ENCODE measurements at regions not wholly inside any gene's neighbourhood (a gene's known extent, or its start where the extent isn't known, plus 50 kb on each side); places are given as distances from the start of the nearest gene placed in this dataset.
"Not testable (repeated sequence)": the region's sequence is repeated elsewhere in the genome, so short reads cannot be mapped to it uniquely, and the experiment has no call there.

DNA sequence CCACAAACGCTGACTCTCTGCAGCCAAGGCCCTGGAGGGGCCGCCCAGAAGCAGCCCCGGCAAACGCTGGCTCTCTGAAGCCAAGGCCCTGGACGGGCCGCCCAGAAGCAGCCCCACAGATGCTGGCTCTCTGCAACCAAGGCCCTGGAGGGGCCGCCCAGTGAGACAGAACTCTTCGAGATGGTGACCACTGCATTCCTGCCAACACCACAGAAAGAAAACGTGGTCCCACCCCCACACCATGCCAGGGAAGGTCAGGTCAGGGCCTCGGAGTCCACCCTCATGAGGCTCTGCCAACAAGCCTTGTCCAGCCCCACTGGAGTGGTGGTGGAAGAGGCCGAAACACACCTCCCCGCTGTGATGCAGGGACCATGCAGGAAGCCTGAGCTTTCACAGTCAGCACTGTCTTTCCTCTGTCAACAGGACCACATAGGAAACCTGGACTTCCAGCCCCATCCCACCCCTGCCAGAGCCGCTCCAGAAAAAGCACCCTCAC, 97.5 kb downstream of the DLL1 start:
- H3K27me3 ChIP-seq = no peaks in the 10 kb centered on the region
- peak; percentile 42 for DNase-seq (ENCODE audit: low spot score)
- no peak overlapping the region for H3K4me3 ChIP-seq
- H3K9me3 ChIP-seq = peaks cover 12 to 29% of the 10 kb centered on the region in 2 donors
- TF ChIP-seq, protein P1, sequence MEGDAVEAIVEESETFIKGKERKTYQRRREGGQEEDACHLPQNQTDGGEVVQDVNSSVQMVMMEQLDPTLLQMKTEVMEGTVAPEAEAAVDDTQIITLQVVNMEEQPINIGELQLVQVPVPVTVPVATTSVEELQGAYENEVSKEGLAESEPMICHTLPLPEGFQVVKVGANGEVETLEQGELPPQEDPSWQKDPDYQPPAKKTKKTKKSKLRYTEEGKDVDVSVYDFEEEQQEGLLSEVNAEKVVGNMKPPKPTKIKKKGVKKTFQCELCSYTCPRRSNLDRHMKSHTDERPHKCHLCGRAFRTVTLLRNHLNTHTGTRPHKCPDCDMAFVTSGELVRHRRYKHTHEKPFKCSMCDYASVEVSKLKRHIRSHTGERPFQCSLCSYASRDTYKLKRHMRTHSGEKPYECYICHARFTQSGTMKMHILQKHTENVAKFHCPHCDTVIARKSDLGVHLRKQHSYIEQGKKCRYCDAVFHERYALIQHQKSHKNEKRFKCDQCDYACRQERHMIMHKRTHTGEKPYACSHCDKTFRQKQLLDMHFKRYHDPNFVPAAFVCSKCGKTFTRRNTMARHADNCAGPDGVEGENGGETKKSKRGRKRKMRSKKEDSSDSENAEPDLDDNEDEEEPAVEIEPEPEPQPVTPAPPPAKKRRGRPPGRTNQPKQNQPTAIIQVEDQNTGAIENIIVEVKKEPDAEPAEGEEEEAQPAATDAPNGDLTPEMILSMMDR (IDR thresholded peaks at IDR 0.05) = no peak
- no peak overlapping the region for H3K27ac ChIP-seq
- no peaks in the 10 kb centered on the region for H3K36me3 ChIP-seq
- H3K4me1 ChIP-seq = no peaks in the 10 kb centered on the region

DNA sequence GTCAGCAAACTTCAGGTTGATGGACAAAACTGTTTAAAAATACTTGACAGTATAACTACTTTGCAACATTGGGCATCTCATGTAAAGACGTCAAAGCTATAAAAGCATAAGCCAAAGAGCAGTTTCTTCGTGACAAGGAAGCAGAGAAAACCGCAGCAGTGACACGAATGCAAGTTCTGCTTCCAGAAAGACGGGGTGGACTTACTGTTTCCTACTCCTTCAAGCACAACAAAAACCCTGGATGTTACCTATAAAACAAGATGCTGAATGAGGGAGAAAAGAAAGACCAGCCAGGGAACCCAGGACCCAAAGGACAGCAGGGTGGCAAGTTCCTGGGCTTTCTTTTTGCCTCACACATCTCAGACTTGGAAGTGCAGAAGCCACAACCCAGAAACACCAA, 98.0 kb downstream of the DLL1 start:
- no peaks in the 10 kb centered on the region for H3K4me1 ChIP-seq
- no peaks in the 10 kb centered on the region for H3K36me3 ChIP-seq
- H3K9me3 ChIP-seq = peaks cover 12 to 29% of the 10 kb centered on the region in 2 donors
- H3K27ac ChIP-seq = no peak overlapping the region
- DNase-seq (ENCODE audit: low spot score) = peak; percentile 9
- no peaks in the 10 kb centered on the region for H3K27me3 ChIP-seq
- no peak overlapping the region for H3K4me3 ChIP-seq
- TF ChIP-seq, protein P1 (IDR thresholded peaks at IDR 0.05) = no peak

DNA sequence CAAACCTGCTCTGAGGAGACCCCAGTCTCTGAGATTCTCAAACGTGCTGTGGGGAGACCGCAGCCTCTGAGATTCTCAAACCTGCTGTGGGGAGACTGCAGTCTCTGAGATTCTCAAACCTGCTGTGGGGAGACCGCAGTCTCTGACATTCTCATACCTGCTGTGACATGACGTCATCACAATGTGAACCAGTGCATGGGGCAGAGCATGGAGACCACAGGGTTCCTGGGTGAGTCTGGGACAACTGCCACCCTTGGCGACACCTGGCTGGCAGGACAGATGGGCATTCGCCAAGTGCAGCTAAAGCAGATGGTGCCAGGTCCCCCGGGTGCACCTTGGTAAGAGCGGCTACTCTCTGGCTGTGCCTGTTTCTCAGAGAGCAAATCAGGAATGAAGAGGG, 98.8 kb downstream of the DLL1 start:
- not testable (repeated sequence) for H3K27ac ChIP-seq, H3K4me1 ChIP-seq, H3K27me3 ChIP-seq, H3K4me3 ChIP-seq, H3K36me3 ChIP-seq
- DNase-seq (ENCODE audit: low spot score) = peak; percentile 28
- peaks cover 12 to 29% of the 10 kb centered on the region in 2 donors for H3K9me3 ChIP-seq

DNA sequence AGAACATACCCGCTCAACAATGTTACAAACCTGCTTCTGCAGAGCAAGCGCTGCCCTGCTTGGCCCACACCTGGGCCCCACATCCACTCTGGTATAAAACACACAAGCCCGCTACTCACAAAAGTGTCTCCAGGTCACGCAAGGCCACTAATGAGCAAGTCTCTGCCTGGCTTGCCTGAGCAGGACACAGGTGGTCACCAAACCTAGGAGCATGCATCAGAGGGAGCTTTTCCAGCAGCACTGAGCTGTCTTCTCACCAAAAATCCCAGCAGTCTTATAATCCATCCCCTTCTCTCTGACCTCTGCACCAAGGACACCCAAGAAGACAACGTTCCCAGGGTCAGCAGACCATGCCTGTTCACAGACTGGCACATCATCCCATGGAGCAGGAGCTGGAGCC, 100.8 kb downstream of the DLL1 start:
- H3K27me3 ChIP-seq = no peaks in the 10 kb centered on the region
- no peaks in the 10 kb centered on the region for H3K36me3 ChIP-seq
- peaks cover 0 to 14% of the 10 kb centered on the region in 2 donors for H3K9me3 ChIP-seq
- peak; percentile 51 for DNase-seq (ENCODE audit: low spot score)
- H3K27ac ChIP-seq = no peak overlapping the region
- no peak overlapping the region for H3K4me3 ChIP-seq
- TF ChIP-seq, protein P1 (IDR thresholded peaks at IDR 0.05) = no peak
- no peaks in the 10 kb centered on the region for H3K4me1 ChIP-seq

DNA sequence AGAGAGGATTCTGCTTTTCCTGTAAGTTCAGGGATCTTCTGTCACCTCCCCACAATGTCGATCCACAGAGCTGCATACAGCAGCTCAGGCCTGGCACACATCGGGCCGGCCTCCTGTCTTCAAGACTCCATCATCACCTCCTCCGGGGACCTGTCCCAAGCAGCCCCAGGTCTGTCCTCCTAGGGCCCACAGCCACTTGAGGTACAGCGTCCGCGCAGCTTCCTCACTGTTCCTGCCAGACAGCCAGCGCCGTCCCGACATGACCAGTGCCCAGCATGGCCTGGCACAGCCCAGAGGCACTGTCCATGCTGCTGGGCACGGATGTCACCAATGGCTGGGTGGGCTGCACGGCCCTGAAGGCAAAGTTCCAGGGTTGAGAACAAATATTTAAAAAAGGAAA, 101.6 kb downstream of the DLL1 start:
- Histone ChIP-seq H3K27me3 (no peaks in the 10 kb centered on the region), H3K4me3 (no peak overlapping the region), H3K9me3 (peaks cover 0 to 5% of the 10 kb centered on the region in 2 donors), H3K36me3 (no peaks in the 10 kb centered on the region), H3K27ac (no peak overlapping the region), H3K4me1 (no peaks in the 10 kb centered on the region)
- TF ChIP-seq, protein P1 (IDR thresholded peaks at IDR 0.05) = no peak
- peak; percentile 43 for DNase-seq (ENCODE audit: low spot score)

DNA sequence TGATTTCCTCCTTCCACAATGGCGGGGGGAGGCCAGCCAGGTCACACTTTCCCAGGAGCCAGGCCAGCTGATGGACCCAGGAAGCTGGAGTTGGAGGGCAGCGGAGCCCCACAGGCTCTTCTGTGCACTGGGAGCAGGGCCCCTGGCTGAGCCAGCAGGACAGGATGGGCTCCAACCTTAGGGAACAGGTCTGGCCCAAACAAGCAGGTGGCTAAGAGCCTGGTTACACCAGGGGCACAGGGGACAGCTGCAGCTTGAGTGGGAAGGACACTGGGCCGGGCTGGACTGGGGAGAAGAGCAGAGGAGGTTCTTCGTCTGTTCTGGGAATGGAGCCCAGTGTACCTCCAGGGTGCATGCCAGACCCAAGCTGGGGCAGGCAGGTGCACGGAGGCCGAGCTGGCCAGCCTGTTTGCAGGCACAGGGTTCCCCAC, 102.3 kb downstream of the DLL1 start:
- H3K27ac ChIP-seq = no peak overlapping the region
- no peaks in the 10 kb centered on the region for H3K36me3 ChIP-seq
- H3K4me1 ChIP-seq = no peaks in the 10 kb centered on the region
- no peak overlapping the region for H3K4me3 ChIP-seq
- H3K27me3 ChIP-seq = no peaks in the 10 kb centered on the region
- H3K9me3 ChIP-seq = no peaks in the 10 kb centered on the region
- DNase-seq (ENCODE audit: low spot score) = no peak
- TF ChIP-seq, protein P1 (IDR thresholded peaks at IDR 0.05) = no peak
